ENCODE measurements at regions not wholly inside any gene's neighbourhood (a gene's known extent, or its start where the extent isn't known, plus 50 kb on each side); places are given as distances from the start of the nearest gene placed in this dataset.

GRCh38 chr1:115462566-115463076 lies 124.6 kb upstream of the NGF start:
- H3K36me3 ChIP-seq (ENCODE audit: control insufficient read depth in 3 of 3, insufficient read depth in 3 of 3, low read length in 3 of 3): no peaks in the 10 kb centered on the region
- H3K4me1 ChIP-seq (ENCODE audit: control insufficient read depth in 3 of 3, insufficient read depth in 3 of 3, low read length in 3 of 3): no peaks in the 10 kb centered on the region
- no peaks in the 10 kb centered on the region for H3K27me3 ChIP-seq (ENCODE audit: control insufficient read depth in 3 of 3, insufficient read depth in 3 of 3, low read length in 3 of 3)
- H3K9ac ChIP-seq (ENCODE audit: low read depth in 1 of 3, low read length in 3 of 3): no peak overlapping the region
- H3K4me3 ChIP-seq (ENCODE audit: low read length in 3 of 3): no peak overlapping the region
- no peak overlapping the region for H3K27ac ChIP-seq (ENCODE audit: low read depth, low read length)
- H3K9me3 ChIP-seq (ENCODE audit: control insufficient read depth in 3 of 3, low read length in 3 of 3): no peaks in the 10 kb centered on the region

- no peaks in the 10 kb centered on the region for H3K27me3 ChIP-seq (ENCODE audit: control insufficient read depth in 3 of 3, insufficient read depth in 3 of 3, low read length in 3 of 3)
- no peak overlapping the region for H3K4me3 ChIP-seq (ENCODE audit: low read length in 3 of 3)
- H3K27ac ChIP-seq (ENCODE audit: low read depth, low read length): no peak overlapping the region
- no peaks in the 10 kb centered on the region for H3K9me3 ChIP-seq (ENCODE audit: control insufficient read depth in 3 of 3, low read length in 3 of 3)
- H3K4me1 ChIP-seq (ENCODE audit: control insufficient read depth in 3 of 3, insufficient read depth in 3 of 3, low read length in 3 of 3): peaks cover 0 to 5% (median 0%) of the 10 kb centered on the region in 3 donors
- H3K9ac ChIP-seq (ENCODE audit: low read depth in 1 of 3, low read length in 3 of 3): no peak overlapping the region
- H3K36me3 ChIP-seq (ENCODE audit: control insufficient read depth in 3 of 3, insufficient read depth in 3 of 3, low read length in 3 of 3): no peaks in the 10 kb centered on the region
Observed at GRCh38 chr1:115461526-115461925, 123.5 kb upstream of the NGF start.

- Histone ChIP-seq H3K9ac (ENCODE audit: low read depth in 1 of 3, low read length in 3 of 3) (no peak overlapping the region), H3K27ac (ENCODE audit: low read depth, low read length) (no peak overlapping the region), H3K27me3 (ENCODE audit: control insufficient read depth in 3 of 3, insufficient read depth in 3 of 3, low read length in 3 of 3) (no peaks in the 10 kb centered on the region), H3K9me3 (ENCODE audit: control insufficient read depth in 3 of 3, low read length in 3 of 3) (no peaks in the 10 kb centered on the region), H3K36me3 (ENCODE audit: control insufficient read depth in 3 of 3, insufficient read depth in 3 of 3, low read length in 3 of 3) (no peaks in the 10 kb centered on the region), H3K4me1 (ENCODE audit: control insufficient read depth in 3 of 3, insufficient read depth in 3 of 3, low read length in 3 of 3) (peaks cover 0 to 11% (median 8%) of the 10 kb centered on the region in 3 donors), H3K4me3 (ENCODE audit: low read length in 3 of 3) (no peak overlapping the region)
Observed at GRCh38 chr1:115459161-115459560, 121.1 kb upstream of the NGF start.

GRCh38 chr1:115458426-115459114 lies 120.5 kb upstream of the NGF start:
- H3K9ac ChIP-seq (ENCODE audit: low read depth in 1 of 3, low read length in 3 of 3): no peak overlapping the region
- H3K9me3 ChIP-seq (ENCODE audit: control insufficient read depth in 3 of 3, low read length in 3 of 3): no peaks in the 10 kb centered on the region
- H3K36me3 ChIP-seq (ENCODE audit: control insufficient read depth in 3 of 3, insufficient read depth in 3 of 3, low read length in 3 of 3): no peaks in the 10 kb centered on the region
- no peak overlapping the region for H3K4me3 ChIP-seq (ENCODE audit: low read length in 3 of 3)
- H3K27ac ChIP-seq (ENCODE audit: low read depth, low read length): no peak overlapping the region
- no peaks in the 10 kb centered on the region for H3K27me3 ChIP-seq (ENCODE audit: control insufficient read depth in 3 of 3, insufficient read depth in 3 of 3, low read length in 3 of 3)
- peaks cover 0 to 11% (median 8%) of the 10 kb centered on the region in 3 donors for H3K4me1 ChIP-seq (ENCODE audit: control insufficient read depth in 3 of 3, insufficient read depth in 3 of 3, low read length in 3 of 3)

GRCh38 chr1:115457289-115457688 lies 119.2 kb upstream of the NGF start:
- Histone ChIP-seq H3K9ac (ENCODE audit: low read depth in 1 of 3, low read length in 3 of 3) (no peak overlapping the region), H3K27me3 (ENCODE audit: control insufficient read depth in 3 of 3, insufficient read depth in 3 of 3, low read length in 3 of 3) (no peaks in the 10 kb centered on the region), H3K4me1 (ENCODE audit: control insufficient read depth in 3 of 3, insufficient read depth in 3 of 3, low read length in 3 of 3) (peaks cover 0 to 11% (median 8%) of the 10 kb centered on the region in 3 donors), H3K27ac (ENCODE audit: low read depth, low read length) (no peak overlapping the region), H3K9me3 (ENCODE audit: control insufficient read depth in 3 of 3, low read length in 3 of 3) (no peaks in the 10 kb centered on the region), H3K4me3 (ENCODE audit: low read length in 3 of 3) (no peak overlapping the region), H3K36me3 (ENCODE audit: control insufficient read depth in 3 of 3, insufficient read depth in 3 of 3, low read length in 3 of 3) (no peaks in the 10 kb centered on the region)

- Histone ChIP-seq H3K9ac (ENCODE audit: low read depth in 1 of 3, low read length in 3 of 3) (no peak overlapping the region), H3K27me3 (ENCODE audit: control insufficient read depth in 3 of 3, insufficient read depth in 3 of 3, low read length in 3 of 3) (no peaks in the 10 kb centered on the region), H3K27ac (ENCODE audit: low read depth, low read length) (peak overlapping the region; percentile 23), H3K9me3 (ENCODE audit: control insufficient read depth in 3 of 3, low read length in 3 of 3) (no peaks in the 10 kb centered on the region), H3K36me3 (ENCODE audit: control insufficient read depth in 3 of 3, insufficient read depth in 3 of 3, low read length in 3 of 3) (no peaks in the 10 kb centered on the region), H3K4me1 (ENCODE audit: control insufficient read depth in 3 of 3, insufficient read depth in 3 of 3, low read length in 3 of 3) (peaks cover 0 to 11% (median 8%) of the 10 kb centered on the region in 3 donors), H3K4me3 (ENCODE audit: low read length in 3 of 3) (peak overlapping the region in 1 of 3 donors; percentile 22)
Observed at GRCh38 chr1:115456441-115456961, 118.5 kb upstream of the NGF start.

- no peaks in the 10 kb centered on the region for H3K36me3 ChIP-seq (ENCODE audit: control insufficient read depth in 3 of 3, insufficient read depth in 3 of 3, low read length in 3 of 3)
- H3K27ac ChIP-seq (ENCODE audit: low read depth, low read length): no peak overlapping the region
- peaks cover 0 to 11% (median 8%) of the 10 kb centered on the region in 3 donors for H3K4me1 ChIP-seq (ENCODE audit: control insufficient read depth in 3 of 3, insufficient read depth in 3 of 3, low read length in 3 of 3)
- H3K4me3 ChIP-seq (ENCODE audit: low read length in 3 of 3): no peak overlapping the region
- H3K9ac ChIP-seq (ENCODE audit: low read depth in 1 of 3, low read length in 3 of 3): no peak overlapping the region
- no peaks in the 10 kb centered on the region for H3K27me3 ChIP-seq (ENCODE audit: control insufficient read depth in 3 of 3, insufficient read depth in 3 of 3, low read length in 3 of 3)
- no peaks in the 10 kb centered on the region for H3K9me3 ChIP-seq (ENCODE audit: control insufficient read depth in 3 of 3, low read length in 3 of 3)
Observed at GRCh38 chr1:115454837-115455511, 116.9 kb upstream of the NGF start.

GRCh38 chr1:115453666-115454065 lies 115.6 kb upstream of the NGF start:
- Histone ChIP-seq H3K27me3 (ENCODE audit: control insufficient read depth in 3 of 3, insufficient read depth in 3 of 3, low read length in 3 of 3) (no peaks in the 10 kb centered on the region), H3K4me3 (ENCODE audit: low read length in 3 of 3) (no peak overlapping the region), H3K36me3 (ENCODE audit: control insufficient read depth in 3 of 3, insufficient read depth in 3 of 3, low read length in 3 of 3) (no peaks in the 10 kb centered on the region), H3K9me3 (ENCODE audit: control insufficient read depth in 3 of 3, low read length in 3 of 3) (no peaks in the 10 kb centered on the region), H3K4me1 (ENCODE audit: control insufficient read depth in 3 of 3, insufficient read depth in 3 of 3, low read length in 3 of 3) (peaks cover 0 to 11% (median 8%) of the 10 kb centered on the region in 3 donors), H3K27ac (ENCODE audit: low read depth, low read length) (no peak overlapping the region), H3K9ac (ENCODE audit: low read depth in 1 of 3, low read length in 3 of 3) (no peak overlapping the region)

GRCh38 chr1:115452600-115453329 lies 114.7 kb upstream of the NGF start:
- Histone ChIP-seq H3K4me3 (ENCODE audit: low read length in 3 of 3) (no peak overlapping the region), H3K27me3 (ENCODE audit: control insufficient read depth in 3 of 3, insufficient read depth in 3 of 3, low read length in 3 of 3) (no peaks in the 10 kb centered on the region), H3K36me3 (ENCODE audit: control insufficient read depth in 3 of 3, insufficient read depth in 3 of 3, low read length in 3 of 3) (no peaks in the 10 kb centered on the region), H3K27ac (ENCODE audit: low read depth, low read length) (no peak overlapping the region), H3K4me1 (ENCODE audit: control insufficient read depth in 3 of 3, insufficient read depth in 3 of 3, low read length in 3 of 3) (peaks cover 0 to 11% (median 8%) of the 10 kb centered on the region in 3 donors), H3K9ac (ENCODE audit: low read depth in 1 of 3, low read length in 3 of 3) (no peak overlapping the region), H3K9me3 (ENCODE audit: control insufficient read depth in 3 of 3, low read length in 3 of 3) (no peaks in the 10 kb centered on the region)
